ENCODE measurements at regions not wholly inside any gene's neighbourhood (a gene's known extent, or its start where the extent isn't known, plus 50 kb on each side); places are given as distances from the start of the nearest gene placed in this dataset.

DNA sequence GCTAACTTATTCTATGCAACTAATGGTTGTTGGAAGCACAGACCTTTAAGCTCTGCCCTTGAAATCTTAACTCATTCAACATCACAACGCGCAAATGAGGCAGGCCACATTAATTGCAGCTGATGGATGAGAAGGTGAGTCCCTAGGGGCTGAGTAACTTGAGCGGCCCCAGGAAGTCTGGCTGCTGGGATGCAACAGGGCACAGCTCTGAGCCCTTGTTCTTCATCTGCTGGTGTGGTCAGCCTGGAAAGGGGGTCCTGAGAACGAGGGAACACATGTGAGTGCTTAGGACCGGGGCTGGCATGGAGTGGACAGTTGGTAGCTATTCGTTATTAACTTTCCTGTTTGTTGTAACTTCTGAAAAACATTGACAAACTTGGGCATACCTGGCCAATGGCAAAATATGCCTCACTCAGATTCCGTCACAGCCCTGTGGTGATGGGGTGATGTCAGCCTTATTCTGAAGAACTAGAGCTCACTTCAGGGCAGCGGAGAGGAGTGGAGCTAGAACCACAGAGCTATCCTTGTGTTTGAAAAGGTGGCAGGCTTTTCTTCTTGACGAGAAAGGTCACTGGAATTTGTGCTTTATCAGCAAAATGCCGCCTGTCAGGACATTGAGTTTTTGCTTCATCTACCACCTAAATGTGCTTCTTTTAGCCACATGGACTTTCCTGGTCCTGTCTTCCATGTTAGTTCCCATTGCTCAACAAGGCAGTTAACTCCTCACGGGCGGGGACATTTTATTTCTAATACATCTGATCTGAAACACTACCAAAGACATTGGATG lies 145.9 kb upstream of the FHL2 start:
- TF ChIP-seq ZBTB11 (tag by site-specific recombination; conservative IDR thresholded peaks at IDR 0.05; ENCODE audit: low read depth), result no peak
- no peak for TF ChIP-seq ZNF366 (tag by site-specific recombination; conservative IDR thresholded peaks at IDR 0.05)
- TF ChIP-seq ZNF704 (tag by site-specific recombination; IDR thresholded peaks at IDR 0.05), result no peak
- TF ChIP-seq ZNF138 (tag by site-specific recombination; IDR thresholded peaks at IDR 0.05; ENCODE audit: borderline replicate concordance), result no peak
- TF ChIP-seq ZNF549 (tag by site-specific recombination; IDR thresholded peaks at IDR 0.05), result no peak
- TF ChIP-seq KLF10 (tag by site-specific recombination; IDR thresholded peaks at IDR 0.05), result no peak
- no peak for TF ChIP-seq ZNF140 (tag by site-specific recombination; IDR thresholded peaks at IDR 0.05)
- no peak for TF ChIP-seq CTCF (tag by site-specific recombination; IDR thresholded peaks at IDR 0.05)
- TF ChIP-seq KLF9 (tag by site-specific recombination; IDR thresholded peaks at IDR 0.05; ENCODE audit: low read depth), result no peak
- TF ChIP-seq ZNF350 (tag by site-specific recombination; IDR thresholded peaks at IDR 0.05), result no peak
- no peak for TF ChIP-seq REST (tag by site-specific recombination; IDR thresholded peaks at IDR 0.05)
- TF ChIP-seq SETDB1 (IDR thresholded peaks at IDR 0.05; ENCODE audit: insufficient read length, low read length), result no peak
- TF ChIP-seq, protein P1, sequence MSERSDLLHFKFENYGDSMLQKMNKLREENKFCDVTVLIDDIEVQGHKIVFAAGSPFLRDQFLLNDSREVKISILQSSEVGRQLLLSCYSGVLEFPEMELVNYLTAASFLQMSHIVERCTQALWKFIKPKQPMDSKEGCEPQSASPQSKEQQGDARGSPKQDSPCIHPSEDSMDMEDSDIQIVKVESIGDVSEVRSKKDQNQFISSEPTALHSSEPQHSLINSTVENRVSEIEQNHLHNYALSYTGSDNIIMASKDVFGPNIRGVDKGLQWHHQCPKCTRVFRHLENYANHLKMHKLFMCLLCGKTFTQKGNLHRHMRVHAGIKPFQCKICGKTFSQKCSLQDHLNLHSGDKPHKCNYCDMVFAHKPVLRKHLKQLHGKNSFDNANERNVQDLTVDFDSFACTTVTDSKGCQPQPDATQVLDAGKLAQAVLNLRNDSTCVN (tag by site-specific recombination; optimal IDR thresholded peaks at IDR 0.05), result no peak
- TF ChIP-seq ZNF132 (tag by site-specific recombination; IDR thresholded peaks at IDR 0.05; ENCODE audit: borderline replicate concordance), result no peak
